ENCODE measurements at regions not wholly inside any gene's neighbourhood (a gene's known extent, or its start where the extent isn't known, plus 50 kb on each side); places are given as distances from the start of the nearest gene placed in this dataset.

DNA sequence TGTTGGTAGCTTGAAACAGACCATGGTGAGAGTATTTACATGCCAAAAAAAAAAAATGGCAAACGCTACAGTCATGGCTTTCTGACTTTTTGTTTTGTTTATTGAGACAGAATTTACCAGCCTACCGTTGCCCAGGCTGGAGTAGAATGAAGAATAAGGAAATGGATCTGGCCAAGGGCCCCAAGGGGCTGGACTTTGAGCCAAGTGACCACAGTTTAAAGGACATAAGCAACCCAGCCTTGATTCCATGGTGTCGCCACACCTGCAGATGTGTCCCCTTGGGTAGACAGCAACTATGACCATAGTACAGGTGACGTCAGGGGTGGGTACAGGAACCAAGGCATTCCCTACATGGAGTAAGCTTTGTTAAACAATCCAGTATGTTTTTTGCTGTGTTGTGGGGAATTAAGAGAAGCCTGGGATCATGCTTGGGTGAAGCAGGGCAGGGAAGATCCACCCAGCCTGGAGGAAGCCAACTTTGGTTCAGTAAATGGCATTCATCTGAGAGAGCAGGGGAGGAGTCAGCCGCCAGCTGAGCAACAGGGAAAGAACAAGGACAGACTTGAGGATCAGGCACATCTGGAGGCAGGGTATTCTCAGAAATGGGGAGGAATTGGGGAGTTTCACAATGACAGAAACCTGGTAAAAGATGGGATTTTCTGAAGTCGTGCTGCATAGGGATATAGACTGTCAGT, 110.3 kb upstream of the SH3BP4 start:
- no peaks in the 10 kb centered on the region for H3K9me3 ChIP-seq (ENCODE audit: control insufficient read depth, insufficient read depth, low read depth, low read length)
- H3K4me3 ChIP-seq (replicated peaks in 1 of 4; ENCODE audit: control extremely low read depth in 1 of 4, insufficient read depth in 1 of 4, low read depth in 3 of 4, low read length in 4 of 4), result no peak overlapping the region
- H4K20me1 ChIP-seq (ENCODE audit: control insufficient read depth, extremely low read depth, insufficient read depth, low read length), result no peaks in the 10 kb centered on the region
- H3K79me2 ChIP-seq (ENCODE audit: control insufficient read depth, insufficient read depth, low read length), result no peaks in the 10 kb centered on the region
- no peaks in the 10 kb centered on the region for H3K27me3 ChIP-seq (ENCODE audit: control insufficient read depth, insufficient read depth, low read length)
- no peak overlapping the region for H3K9ac ChIP-seq (ENCODE audit: insufficient read depth, low read length)
- H3K36me3 ChIP-seq (ENCODE audit: control insufficient read depth, insufficient read depth, low read length), result no peaks in the 10 kb centered on the region
- H3K4me1 ChIP-seq (ENCODE audit: control insufficient read depth, extremely low read depth, insufficient read depth, low read length), result peaks cover 20% of the 10 kb centered on the region
- no peak for DNase-seq (ENCODE audit: low read depth in 2 of 2)
- H3K4me2 ChIP-seq (ENCODE audit: extremely low read depth, insufficient read depth, low read length), result no peak overlapping the region
- no peak overlapping the region for H2AFZ ChIP-seq (ENCODE audit: low read length)
- no peak for TF ChIP-seq EZH2 (IDR thresholded peaks at IDR 0.05; ENCODE audit: low read length, missing control alignments)
- TF ChIP-seq, protein P1, sequence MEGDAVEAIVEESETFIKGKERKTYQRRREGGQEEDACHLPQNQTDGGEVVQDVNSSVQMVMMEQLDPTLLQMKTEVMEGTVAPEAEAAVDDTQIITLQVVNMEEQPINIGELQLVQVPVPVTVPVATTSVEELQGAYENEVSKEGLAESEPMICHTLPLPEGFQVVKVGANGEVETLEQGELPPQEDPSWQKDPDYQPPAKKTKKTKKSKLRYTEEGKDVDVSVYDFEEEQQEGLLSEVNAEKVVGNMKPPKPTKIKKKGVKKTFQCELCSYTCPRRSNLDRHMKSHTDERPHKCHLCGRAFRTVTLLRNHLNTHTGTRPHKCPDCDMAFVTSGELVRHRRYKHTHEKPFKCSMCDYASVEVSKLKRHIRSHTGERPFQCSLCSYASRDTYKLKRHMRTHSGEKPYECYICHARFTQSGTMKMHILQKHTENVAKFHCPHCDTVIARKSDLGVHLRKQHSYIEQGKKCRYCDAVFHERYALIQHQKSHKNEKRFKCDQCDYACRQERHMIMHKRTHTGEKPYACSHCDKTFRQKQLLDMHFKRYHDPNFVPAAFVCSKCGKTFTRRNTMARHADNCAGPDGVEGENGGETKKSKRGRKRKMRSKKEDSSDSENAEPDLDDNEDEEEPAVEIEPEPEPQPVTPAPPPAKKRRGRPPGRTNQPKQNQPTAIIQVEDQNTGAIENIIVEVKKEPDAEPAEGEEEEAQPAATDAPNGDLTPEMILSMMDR (conservative IDR thresholded peaks at IDR 0.05 in 1 of 2, IDR thresholded peaks at IDR 0.05 in 1 of 2; ENCODE audit: low read depth in 1 of 2, low read length in 2 of 2), result no peak
- H3K27ac ChIP-seq (ENCODE audit: insufficient read depth, low read length), result no peak overlapping the region

GRCh38 chr2:234840336-234840735, 111.5 kb upstream of the SH3BP4 start:
- H3K27me3 ChIP-seq (ENCODE audit: control insufficient read depth, insufficient read depth, low read length), result no peaks in the 10 kb centered on the region
- peaks cover 23% of the 10 kb centered on the region for H3K4me1 ChIP-seq (ENCODE audit: control insufficient read depth, extremely low read depth, insufficient read depth, low read length)
- no peak overlapping the region for H3K9ac ChIP-seq (ENCODE audit: insufficient read depth, low read length)
- no peaks in the 10 kb centered on the region for H3K36me3 ChIP-seq (ENCODE audit: control insufficient read depth, insufficient read depth, low read length)
- H2AFZ ChIP-seq (ENCODE audit: low read length), result no peak overlapping the region
- peak overlapping the region; percentile 27 for H3K4me2 ChIP-seq (ENCODE audit: extremely low read depth, insufficient read depth, low read length)
- H3K9me3 ChIP-seq (ENCODE audit: control insufficient read depth, insufficient read depth, low read depth, low read length), result no peaks in the 10 kb centered on the region
- H4K20me1 ChIP-seq (ENCODE audit: control insufficient read depth, extremely low read depth, insufficient read depth, low read length), result no peaks in the 10 kb centered on the region
- DNase-seq (ENCODE audit: low read depth in 2 of 2), result peak; percentile 95 to 98
- no peaks in the 10 kb centered on the region for H3K79me2 ChIP-seq (ENCODE audit: control insufficient read depth, insufficient read depth, low read length)
- no peak overlapping the region for H3K4me3 ChIP-seq (replicated peaks in 1 of 4; ENCODE audit: control extremely low read depth in 1 of 4, insufficient read depth in 1 of 4, low read depth in 3 of 4, low read length in 4 of 4)
- TF ChIP-seq, protein P1 (conservative IDR thresholded peaks at IDR 0.05 in 1 of 2, IDR thresholded peaks at IDR 0.05 in 1 of 2; ENCODE audit: low read depth in 1 of 2, low read length in 2 of 2), result no peak
- no peak for TF ChIP-seq EZH2 (IDR thresholded peaks at IDR 0.05; ENCODE audit: low read length, missing control alignments)
- no peak overlapping the region for H3K27ac ChIP-seq (ENCODE audit: insufficient read depth, low read length)

DNA sequence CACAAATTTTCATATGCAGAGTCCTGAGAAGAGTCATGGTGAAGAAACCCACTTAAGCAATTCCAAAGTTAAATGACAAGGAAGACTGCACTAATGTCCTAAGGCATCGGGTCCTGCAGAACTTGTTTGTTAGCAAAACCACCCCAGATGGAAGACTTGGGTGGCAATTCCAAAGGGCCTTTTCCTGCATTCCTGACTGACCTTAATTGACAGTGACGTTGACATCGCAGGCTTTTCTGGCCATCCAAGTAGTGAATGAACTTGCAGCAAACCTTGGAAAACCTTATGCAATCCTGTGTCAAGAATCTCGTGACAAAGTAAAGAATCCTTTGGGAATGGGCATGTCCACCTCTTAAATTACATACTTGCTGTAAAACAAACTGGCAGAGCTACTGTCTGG, 112.5 kb upstream of the SH3BP4 start:
- H2AFZ ChIP-seq (ENCODE audit: low read length), result no peak overlapping the region
- TF ChIP-seq, protein P1 (conservative IDR thresholded peaks at IDR 0.05 in 1 of 2, IDR thresholded peaks at IDR 0.05 in 1 of 2; ENCODE audit: low read depth in 1 of 2, low read length in 2 of 2), result no peak
- TF ChIP-seq EZH2 (IDR thresholded peaks at IDR 0.05; ENCODE audit: low read length, missing control alignments), result no peak
- H3K4me1 ChIP-seq (ENCODE audit: control insufficient read depth, extremely low read depth, insufficient read depth, low read length), result peaks cover 23% of the 10 kb centered on the region
- no peaks in the 10 kb centered on the region for H3K9me3 ChIP-seq (ENCODE audit: control insufficient read depth, insufficient read depth, low read depth, low read length)
- H3K4me3 ChIP-seq (replicated peaks in 1 of 4; ENCODE audit: control extremely low read depth in 1 of 4, insufficient read depth in 1 of 4, low read depth in 3 of 4, low read length in 4 of 4), result no peak overlapping the region
- no peaks in the 10 kb centered on the region for H3K79me2 ChIP-seq (ENCODE audit: control insufficient read depth, insufficient read depth, low read length)
- no peaks in the 10 kb centered on the region for H3K27me3 ChIP-seq (ENCODE audit: control insufficient read depth, insufficient read depth, low read length)
- DNase-seq (ENCODE audit: low read depth in 2 of 2), result peak in 1 of 2 donors; percentile 56
- no peak overlapping the region for H3K9ac ChIP-seq (ENCODE audit: insufficient read depth, low read length)
- no peak overlapping the region for H3K4me2 ChIP-seq (ENCODE audit: extremely low read depth, insufficient read depth, low read length)
- no peaks in the 10 kb centered on the region for H3K36me3 ChIP-seq (ENCODE audit: control insufficient read depth, insufficient read depth, low read length)
- H3K27ac ChIP-seq (ENCODE audit: insufficient read depth, low read length), result no peak overlapping the region
- H4K20me1 ChIP-seq (ENCODE audit: control insufficient read depth, extremely low read depth, insufficient read depth, low read length), result no peaks in the 10 kb centered on the region
